Smooth muscle cell of the brain vasculature (primary cell): ENCODE measurements at regions not wholly inside any gene's neighbourhood (a gene's known extent, or its start where the extent isn't known, plus 50 kb on each side); places are given as distances from the start of the nearest gene placed in this dataset.
"Not testable (repeated sequence)": the region's sequence is repeated elsewhere in the genome, so short reads cannot be mapped to it uniquely, and the experiment has no call there.

Experiments
- DNase-seq: peaks from one replicate; pipeline ENCODE4 v3.0.0-alpha.2; 2012; ENCODE audit warnings: low read depth, low spot score

DNA sequence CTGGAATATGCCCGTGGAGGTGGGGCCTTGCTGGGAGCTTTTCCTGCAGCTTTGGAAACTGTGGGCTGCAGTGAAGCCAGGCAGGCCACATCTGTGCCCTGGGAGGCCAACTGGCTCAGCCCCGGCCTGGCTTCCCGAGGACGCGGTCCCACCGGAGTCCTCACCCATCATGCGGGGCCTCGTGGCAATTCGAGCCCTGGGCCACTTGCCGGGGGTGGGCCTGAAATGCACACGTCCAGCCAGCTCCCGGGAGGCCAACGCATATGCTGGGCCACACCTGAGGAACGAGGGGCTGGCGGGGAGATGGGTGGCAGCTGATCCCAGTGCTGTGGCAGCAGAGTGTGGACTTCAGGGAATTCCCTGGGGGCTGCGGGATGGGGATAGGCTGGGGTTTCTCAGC, 172.4 kb upstream of the GSE1 start:
- DNase-seq, result no peak

GRCh38 chr16:85441189-85441889, 171.8 kb upstream of the GSE1 start:
- DNase-seq, result no peak

- DNase-seq, result no peak
Observed at GRCh38 chr16:85441890-85442670, 171.0 kb upstream of the GSE1 start.

- DNase-seq, result no peak
Observed at GRCh38 chr16:85443116-85443515, 170.0 kb upstream of the GSE1 start.

DNA sequence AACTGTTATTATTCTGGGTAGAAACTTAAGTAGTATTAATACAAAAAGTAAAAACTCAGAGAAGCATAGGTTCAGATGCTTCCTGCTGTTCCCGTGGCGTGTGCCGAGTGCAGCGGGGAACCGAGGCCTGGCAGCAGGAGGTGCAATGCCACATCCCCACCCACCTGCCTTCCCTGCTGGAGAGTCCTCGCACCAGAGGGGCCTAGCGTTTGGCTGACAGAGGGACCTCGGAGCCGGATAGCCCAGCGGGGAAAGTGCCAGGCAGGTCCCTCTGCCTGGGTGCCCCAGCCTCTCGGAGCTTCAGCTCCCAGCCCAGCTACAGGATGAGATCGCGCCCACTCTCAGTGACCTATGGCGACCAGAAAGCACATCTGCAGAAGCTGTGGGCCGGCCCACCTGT, 169.6 kb upstream of the GSE1 start:
- no peak for DNase-seq

DNA sequence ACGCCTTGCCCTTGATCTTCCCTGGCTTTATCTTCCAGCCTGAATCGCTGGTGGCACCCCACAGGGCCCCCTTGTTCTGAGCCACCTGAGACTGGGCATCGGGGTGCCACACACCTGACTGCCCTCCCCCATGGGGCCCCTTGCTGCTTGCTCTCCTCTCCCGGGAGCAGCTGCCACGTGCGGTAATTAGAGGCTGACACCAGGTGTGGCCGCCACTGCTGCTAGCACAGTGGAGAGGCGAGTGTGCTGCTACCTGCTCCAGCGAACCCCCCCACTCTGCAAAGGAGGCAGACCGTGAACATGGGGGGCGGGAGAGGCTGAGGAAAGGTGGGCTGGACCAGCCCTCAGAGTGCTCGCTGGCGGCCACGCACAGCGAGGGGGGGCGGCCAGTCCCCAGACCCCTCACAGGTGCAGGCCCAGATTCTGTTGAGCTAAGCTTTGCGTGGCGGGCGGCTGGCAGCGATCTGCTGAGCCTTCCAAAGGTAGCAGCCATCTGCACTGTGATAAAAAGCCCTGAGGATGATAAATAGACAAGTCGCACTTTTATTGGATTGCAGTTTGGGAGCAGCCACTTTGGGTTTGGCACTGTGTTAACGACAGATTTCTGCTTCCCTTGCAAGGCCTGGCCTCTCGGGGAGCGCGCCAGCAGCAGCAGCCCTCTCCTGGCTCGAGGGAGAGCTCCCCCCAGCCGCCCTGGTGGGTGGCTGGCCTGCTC, 167.9 kb upstream of the GSE1 start:
- no peak for DNase-seq

DNA sequence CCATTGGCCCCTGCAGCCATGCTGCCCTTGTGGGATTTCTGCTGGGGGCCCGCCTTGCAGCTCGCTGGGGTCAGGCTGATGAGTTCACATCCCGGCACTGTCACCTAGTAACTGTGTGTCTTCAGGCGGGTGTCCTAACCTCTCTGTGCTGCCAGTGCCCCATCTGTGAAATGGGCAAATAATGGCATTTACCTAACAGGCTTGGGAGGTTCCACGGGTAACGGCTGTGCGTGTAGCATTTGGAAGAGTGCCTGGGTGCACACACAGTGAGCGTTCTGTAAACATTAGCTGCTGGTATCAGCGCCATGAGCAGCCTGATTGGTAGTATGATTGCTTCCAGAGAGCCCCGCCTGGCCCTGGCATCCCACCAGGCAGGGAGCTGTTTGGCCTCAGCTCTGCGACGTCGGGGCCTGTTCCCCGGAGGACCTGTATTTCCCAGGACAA, 167.3 kb upstream of the GSE1 start:
- no peak for DNase-seq

GRCh38 chr16:85446951-85447692, 166.0 kb upstream of the GSE1 start:
- DNase-seq, result no peak

GRCh38 chr16:85447693-85448313, 165.3 kb upstream of the GSE1 start:
- DNase-seq, result no peak

GRCh38 chr16:85448557-85449190, 164.4 kb upstream of the GSE1 start:
- no peak for DNase-seq

DNA sequence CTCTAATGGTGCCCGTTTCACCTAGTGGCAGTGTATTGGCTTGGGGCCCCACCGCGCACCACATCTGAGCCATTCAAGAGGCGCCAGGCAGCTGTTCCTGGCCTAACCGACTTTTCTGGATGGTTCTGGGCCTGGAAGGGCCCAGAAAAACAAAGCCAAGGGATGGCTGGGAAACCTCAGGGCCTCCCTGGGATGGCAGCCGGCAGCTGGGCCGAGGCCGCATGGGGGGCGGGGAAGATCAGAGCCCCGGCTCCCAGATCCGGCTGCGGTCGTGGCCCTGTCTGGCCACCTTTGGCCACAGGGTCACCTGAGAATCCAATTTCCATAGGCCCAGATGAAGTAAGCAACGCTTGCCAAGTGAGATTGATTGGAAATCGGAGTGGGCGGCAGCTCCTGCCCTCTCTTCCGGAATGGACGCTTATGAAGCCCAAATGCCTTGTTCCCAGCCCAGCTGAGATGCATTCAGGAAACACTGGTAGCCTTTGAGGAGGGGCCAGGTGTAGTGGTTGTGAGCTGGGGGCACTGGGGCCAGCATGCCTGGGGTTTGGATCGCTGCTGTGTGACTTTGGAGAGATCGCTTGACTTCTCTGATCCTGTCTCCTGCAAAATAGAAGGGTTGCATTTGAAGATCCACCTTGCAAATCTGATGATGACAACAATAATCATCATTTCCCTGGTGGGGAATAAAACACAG, 163.8 kb upstream of the GSE1 start:
- DNase-seq, result no peak

GRCh38 chr16:85449885-85450245, 163.3 kb upstream of the GSE1 start:
- no peak for DNase-seq

DNA sequence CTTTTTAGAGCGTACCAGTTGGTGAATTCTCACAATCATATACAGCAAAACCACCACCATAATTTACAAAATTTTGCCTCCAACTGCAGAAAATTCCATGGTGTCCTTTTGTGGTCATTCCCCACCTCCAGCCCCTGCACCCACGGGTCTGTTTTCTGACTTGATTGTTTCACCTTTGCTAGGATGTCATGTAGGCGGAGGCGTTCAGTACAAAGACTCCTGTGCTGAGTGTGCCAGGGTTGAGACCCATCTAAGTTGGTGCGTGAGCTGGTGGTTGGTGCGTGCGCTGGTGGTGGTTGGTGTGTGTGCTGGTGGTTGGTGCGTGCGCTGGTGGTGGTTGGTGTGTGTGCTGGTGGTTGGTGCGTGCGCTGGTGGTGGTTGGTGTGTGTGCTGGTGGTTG, 162.0 kb upstream of the GSE1 start:
- not testable (repeated sequence) for DNase-seq

DNA sequence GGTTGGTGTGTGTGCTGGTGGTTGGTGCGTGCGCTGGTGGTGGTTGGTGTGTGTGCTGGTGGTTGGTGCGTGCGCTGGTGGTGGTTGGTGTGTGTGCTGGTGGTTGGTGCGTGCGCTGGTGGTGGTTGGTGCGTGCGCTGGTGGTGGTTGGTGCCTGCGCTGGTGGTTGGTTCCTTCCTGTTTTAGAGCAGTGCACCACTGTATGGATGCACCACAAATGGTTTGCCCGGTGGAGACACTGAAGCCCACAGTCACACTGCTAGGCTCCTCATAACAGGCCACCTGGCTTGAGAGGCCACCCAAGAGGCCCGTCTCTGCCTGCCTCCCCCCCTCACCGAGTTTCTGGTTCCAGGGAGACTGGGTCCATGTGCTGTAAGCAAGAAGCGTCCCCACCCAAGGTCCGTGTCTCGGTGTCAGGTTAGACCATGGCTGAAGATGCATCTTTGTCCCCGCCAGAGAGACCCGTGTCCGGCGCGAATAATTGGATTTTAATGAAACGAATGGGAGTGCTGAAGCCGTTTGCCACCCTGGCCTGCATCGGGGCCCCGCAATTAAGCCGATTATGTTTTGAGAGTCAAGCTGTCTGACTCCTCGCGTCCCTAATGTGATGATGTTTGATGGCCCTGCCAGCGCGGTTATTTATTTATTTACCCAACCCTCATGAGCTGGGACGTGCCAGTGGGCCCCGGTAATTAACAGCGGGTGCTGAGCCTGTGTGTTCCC, 161.3 kb upstream of the GSE1 start:
- no peak for DNase-seq

GRCh38 chr16:85452364-85453193, 160.5 kb upstream of the GSE1 start:
- DNase-seq, result no peak

DNA sequence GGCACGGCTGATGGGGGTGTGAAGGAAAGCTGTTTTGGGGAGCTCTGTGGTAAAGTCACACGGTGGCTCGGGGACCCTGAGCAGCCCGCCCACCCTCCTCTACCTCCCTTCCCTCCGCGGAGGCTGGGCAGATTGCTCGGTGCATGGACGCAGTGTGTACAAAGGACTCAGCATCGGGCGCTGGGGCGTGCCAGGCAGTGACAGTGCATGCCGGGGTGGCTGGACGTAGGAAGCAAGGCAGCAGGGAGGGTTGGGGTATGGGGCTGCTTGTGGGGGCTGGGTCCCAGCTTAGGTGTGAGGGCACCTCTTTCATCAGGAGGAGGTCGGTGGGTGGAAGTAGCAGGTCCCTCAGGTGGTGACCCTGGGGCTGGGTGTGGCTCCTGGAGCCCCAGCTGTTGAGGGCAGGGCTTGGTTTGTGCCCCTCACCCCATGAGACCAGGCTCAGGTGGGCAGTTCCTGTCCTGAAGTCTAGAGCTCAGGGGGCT, 159.9 kb upstream of the GSE1 start:
- no peak for DNase-seq

- no peak for DNase-seq
Observed at GRCh38 chr16:85453703-85454102, 159.4 kb upstream of the GSE1 start.

GRCh38 chr16:85454171-85454872, 158.8 kb upstream of the GSE1 start:
- no peak for DNase-seq
